ENCODE measurements at regions not wholly inside any gene's neighbourhood (a gene's known extent, or its start where the extent isn't known, plus 50 kb on each side); places are given as distances from the start of the nearest gene placed in this dataset.
A peak's percentile ranks its signal among the peaks of the same experiment; 100 is the strongest.
"Not testable (repeated sequence)": the region's sequence is repeated elsewhere in the genome, so short reads cannot be mapped to it uniquely, and the experiment has no call there.

- DNase-seq, result no peak
These were observed 54.3 kb upstream of the LRCH1 start for GRCh38 chr13:46498650-46499049.

DNA sequence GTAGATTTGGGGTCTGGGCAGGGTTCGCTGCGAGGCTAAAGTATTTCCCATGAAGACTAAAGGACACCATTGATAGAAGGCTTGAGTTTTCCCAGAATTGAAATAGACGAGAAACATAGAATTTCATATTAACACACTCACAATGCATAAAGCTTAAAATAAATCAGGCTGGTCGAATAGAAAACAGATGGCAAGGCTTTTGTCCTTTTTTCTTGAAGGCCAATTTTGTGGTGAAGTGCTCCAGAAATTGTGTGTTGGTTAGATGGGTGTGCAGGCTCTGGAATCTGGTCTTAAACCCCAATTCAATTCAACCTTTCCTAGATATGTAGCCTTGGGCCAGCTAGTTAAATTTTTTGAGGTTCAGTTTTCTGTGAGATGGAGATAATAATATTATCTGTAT lies 56.9 kb upstream of the LRCH1 start:
- no peak for DNase-seq

DNA sequence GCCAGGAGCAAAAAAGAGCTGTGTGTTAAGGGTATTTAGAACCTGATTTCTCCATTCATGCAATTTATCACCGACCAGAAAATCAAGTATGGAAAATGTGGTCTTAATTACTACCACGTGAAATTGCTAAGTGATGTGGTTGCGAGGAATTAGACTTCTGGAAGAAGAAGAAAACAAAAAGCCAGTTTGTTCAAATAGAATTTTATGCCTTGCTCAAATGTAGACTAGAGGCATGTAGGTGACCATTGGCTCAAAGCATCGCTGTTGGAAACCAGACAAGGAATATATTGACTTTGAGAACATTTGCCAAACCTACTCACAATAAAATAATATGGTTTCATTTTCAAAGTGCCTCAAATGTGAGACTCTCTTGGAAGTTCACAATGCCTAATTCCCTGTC lies 57.3 kb upstream of the LRCH1 start:
- no peak for DNase-seq

- no peak for DNase-seq
These were observed 57.9 kb upstream of the LRCH1 start for GRCh38 chr13:46495066-46495465.

GRCh38 chr13:46492946-46493345 lies 60.0 kb upstream of the LRCH1 start:
- DNase-seq, result peak; percentile 78

DNA sequence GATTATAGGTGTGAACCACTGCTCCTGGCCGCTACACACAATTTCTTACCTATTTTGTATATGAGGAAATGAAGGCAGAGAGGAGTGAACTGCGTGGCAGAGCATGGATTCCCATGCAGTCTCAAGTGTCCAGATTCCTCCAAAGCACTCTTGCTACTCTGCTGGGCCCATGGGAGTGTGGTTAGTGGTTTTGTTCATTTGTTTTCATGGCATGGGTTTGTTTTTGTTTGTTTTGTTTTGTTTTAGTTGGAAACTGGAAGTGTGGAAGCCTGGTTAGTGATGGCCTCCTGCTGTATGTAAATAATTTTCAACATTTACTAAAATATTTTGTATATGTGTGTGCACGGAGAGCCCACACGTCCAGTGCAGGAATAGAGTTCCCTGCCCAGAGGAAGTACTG lies 61.3 kb upstream of the LRCH1 start:
- no peak for DNase-seq

DNA sequence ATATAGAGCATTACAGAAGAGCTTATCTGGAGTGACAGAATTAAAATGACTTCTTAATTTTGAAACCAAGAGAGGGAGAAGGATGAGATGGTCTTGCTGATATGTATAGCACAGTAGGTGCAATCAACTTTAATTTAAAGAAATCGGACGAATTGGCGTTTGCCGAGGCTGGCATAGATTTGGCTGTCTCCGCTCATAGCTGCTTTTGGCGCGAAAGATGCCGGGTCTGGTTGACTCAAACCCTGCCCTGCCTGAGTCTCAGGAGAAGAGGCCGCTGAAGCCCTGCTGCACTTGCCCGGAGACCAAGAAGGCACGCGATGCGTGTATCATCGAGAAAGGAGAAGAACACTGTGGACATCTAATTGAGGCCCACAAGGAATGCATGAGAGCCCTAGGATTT lies 62.3 kb upstream of the LRCH1 start:
- not testable (repeated sequence) for DNase-seq

DNA sequence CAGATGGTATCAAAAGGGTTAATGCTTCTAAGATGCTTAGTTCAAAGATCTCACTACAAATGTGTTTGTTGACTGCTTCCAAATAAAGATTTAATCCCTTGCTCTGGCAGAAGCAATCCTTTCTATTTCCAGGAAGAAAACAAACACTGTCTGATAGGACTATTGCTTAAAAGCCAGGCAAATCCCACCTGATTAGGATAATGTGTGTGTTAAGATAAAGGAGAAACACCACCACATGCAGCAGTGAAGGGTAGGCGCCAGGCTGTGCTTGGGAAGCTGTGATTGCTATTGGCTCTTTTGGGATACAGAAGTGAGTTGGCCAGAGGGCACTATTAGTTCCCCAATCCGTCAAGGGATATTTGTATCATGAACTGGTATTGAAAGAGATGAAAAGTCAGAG lies 62.8 kb upstream of the LRCH1 start:
- DNase-seq, result peak; percentile 25

DNA sequence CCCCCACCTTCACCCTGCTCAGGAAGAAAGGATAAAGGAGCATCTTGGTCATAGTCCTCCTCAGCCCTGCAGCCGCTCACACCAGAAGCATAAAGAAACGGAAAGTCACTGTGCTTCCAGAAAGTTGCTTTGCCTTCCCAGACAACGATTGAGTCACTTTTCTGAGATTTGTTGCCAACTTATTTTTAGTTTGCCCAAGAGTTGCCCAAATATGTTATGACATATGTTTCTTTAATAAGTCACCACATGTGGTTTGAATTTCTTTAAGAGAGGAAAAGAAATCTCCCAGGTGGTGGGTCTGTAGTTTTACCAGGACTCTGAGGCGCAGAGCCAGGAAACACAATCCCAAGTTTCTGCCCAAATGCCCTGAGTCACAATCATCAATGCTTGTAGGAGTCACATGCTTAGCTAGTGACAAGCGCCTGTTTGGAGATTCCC lies 63.4 kb upstream of the LRCH1 start:
- peak; percentile 88 for DNase-seq

DNA sequence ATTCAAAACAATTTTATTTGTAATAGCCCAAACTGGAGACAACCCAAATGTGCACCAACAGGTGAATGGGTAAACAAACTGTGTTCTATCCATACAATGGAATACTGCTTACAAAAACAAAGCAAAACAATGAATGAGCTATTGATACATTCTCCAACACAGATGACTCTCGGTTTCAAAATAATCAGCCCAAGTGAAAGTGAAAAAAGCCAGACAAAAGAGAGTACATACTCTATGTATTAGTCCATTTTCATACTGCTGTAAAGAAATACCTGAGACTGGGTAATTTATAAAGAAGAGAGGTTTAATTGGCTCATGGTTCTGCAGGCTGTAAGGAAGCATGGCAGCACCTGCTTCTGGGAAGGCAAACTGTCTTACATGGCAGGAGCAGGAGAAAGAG lies 65.2 kb upstream of the LRCH1 start:
- DNase-seq, result no peak

DNA sequence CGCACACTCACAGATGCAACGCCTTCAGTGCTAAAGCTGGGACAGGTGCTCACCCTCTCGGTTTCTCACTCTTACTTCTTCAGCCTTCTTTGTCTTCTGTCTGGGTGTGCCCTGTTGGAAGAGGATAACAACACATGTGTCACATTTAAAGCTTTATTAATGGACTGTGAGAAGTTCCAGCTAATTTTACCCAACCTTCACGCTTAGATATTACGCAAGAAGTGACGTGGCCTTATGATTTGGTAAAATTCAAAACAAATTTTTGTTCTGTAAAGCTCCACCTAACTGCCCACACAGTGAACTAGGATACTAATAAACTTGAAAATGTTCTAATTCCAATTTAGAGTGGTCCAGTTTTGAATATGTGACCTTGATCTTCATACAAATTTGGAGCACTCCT lies 66.7 kb upstream of the LRCH1 start:
- no peak for DNase-seq

DNA sequence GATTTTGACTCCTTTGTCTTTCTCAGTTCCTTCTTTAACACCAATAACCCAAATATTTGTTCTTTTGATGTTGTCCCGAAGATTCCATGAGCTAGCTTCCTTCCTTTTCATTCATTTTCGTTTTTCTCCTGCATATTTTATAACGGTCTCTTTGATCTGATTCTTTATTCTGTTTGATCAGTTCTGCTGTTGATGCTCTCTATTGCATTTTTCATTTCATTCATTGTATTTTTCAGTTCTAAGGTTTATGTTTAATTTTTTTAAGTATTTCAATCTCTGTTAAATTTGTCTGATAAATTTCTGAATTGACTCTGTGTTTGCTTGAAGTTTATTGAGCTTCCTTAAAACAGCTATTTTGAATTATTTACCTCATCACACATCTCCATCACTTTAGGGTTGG lies 68.4 kb upstream of the LRCH1 start:
- DNase-seq, result no peak

- no peak for DNase-seq
These were observed 71.8 kb upstream of the LRCH1 start for GRCh38 chr13:46481166-46481565.

GRCh38 chr13:46480131-46480530 lies 72.8 kb upstream of the LRCH1 start:
- DNase-seq, result no peak

GRCh38 chr13:46479691-46480090 lies 73.3 kb upstream of the LRCH1 start:
- no peak for DNase-seq

- no peak for DNase-seq
These were observed 73.7 kb upstream of the LRCH1 start for GRCh38 chr13:46479283-46479682.

GRCh38 chr13:46478651-46479050 lies 74.3 kb upstream of the LRCH1 start:
- no peak for DNase-seq

GRCh38 chr13:46476174-46476573 lies 76.8 kb upstream of the LRCH1 start:
- DNase-seq, result no peak

DNA sequence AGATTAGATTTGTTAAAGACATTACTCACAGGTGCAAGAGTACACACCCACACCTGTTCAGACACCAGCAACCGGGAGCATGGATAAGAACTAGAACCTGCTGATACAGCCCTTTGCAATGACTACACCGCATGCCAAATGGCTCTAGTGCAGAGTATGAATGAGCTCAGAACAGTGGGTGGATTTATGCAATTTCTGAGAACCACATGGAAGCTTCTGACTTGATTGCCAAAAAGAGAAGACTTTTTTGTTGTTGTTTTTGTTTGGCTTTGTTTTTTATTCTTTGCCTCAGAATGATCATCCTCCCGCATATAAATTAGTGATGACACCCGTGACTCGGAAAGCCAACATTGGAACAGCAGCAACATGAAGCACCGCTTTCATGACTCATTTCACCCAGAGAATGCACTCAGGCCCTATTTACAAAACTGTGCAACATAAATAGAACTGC lies 77.4 kb upstream of the LRCH1 start:
- peak; percentile 77 for DNase-seq

DNA sequence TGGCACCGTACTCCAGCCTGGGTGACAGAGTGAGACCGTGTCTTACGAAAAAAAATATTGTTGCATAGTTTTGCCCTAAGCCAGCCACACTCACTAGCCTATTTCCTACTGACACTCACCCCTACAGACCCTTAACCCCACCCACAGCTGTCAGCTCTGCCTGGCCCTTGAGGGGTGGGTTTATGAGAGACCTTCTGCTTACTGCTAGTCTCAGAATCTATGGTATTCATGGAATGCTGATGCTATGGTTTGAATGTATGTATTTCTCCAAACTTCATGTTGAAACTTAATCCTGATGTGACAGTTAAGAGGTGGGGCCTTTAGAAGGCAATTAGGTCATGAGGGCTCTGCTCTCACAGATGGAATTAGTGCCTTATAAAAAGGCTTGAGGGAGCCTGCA lies 79.2 kb upstream of the LRCH1 start:
- DNase-seq, result no peak

DNA sequence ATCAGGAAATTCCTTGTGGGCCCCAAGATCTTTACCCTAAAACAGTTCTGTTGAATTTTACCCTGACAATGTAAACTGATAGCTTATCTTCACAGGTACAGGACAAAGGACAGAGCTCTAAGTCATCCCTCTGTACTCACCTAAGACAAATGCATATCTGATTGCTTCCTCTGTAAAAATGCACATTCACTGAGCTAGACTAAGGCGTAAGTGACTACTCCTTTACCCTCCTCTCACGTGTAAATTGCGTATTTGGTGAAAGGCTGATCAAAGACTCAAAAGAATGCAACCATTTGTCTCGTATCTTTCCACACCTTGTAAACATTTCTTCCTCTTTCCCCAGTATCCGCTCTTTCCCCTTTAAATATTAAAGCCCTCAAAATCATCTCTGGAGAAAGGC lies 80.6 kb upstream of the LRCH1 start:
- no peak for DNase-seq

- DNase-seq, result not testable (repeated sequence)
These were observed 82.6 kb upstream of the RUBCNL start for GRCh38 chr13:46469699-46470098.

DNA sequence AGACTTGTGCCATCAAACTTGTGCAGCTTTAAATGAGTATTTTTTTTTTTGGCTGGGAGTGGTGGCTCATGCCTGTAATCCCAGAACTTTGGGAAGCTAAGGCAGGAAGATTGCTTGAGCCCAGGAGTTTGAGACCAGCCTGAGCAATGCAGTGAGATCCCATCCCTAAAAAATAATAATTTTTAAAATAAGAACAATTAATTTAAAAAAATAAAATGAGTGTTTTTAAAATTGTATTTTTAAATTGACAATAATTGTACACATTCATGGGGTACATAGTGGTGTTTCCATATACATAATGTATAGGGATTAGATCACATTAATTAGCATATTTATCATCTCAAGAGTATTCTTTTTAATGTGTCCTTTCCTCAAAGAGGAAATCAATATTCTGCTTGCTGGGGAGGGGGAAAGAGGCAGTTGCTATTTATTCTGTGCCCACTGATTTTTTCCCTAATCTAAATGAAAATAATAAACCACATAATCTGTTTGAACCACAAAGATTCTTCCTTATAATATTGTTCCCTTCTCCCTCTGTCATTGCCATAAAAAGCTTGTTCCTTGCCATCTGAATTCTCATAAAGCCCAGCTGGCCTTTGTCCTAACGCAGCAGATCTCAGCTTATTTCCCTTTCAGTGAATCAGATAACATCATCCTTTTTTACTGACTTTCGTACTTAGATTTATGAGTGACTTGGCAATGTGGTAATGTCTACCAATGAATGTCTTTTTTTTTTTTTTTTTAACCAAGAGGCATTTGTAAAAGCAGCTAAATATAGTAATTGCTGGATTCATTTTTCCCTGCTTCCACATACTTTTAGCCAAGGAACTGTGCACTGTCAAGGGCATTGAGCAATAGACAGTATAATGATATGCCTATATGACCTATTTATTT lies 81.8 kb upstream of the RUBCNL start:
- DNase-seq, result peak; percentile 66

GRCh38 chr13:46467694-46468093 lies 80.6 kb upstream of the RUBCNL start:
- not testable (repeated sequence) for DNase-seq

GRCh38 chr13:46466074-46466473 lies 79.0 kb upstream of the RUBCNL start:
- DNase-seq, result not testable (repeated sequence)

Data from suppressor macrophage treated with lipopolysaccharide for 4 hours (primary cell).